HG03095 (cell line): ENCODE measurements at regions not wholly inside any gene's neighbourhood (a gene's known extent, or its start where the extent isn't known, plus 50 kb on each side); places are given as distances from the start of the nearest gene placed in this dataset.
A peak's percentile ranks its signal among the peaks of the same experiment; 100 is the strongest.
"Not testable (repeated sequence)": the region's sequence is repeated elsewhere in the genome, so short reads cannot be mapped to it uniquely, and the experiment has no call there.

Experiments
- ATAC-seq: cut with Tn5 transposase; IDR thresholded peaks from one replicate; pipeline ENCODE4 v1.9.1; 2021; ENCODE audit warnings: moderate library complexity; ENCODE audit not compliant: unreplicated experiment

- no peak for ATAC-seq
Measured at GRCh38 chr10:30765022-30765615, 135.6 kb upstream of the LYZL2 start.

GRCh38 chr10:30763918-30764317 lies 134.4 kb upstream of the LYZL2 start:
- ATAC-seq: no peak

- no peak for ATAC-seq
Measured at GRCh38 chr10:30762620-30763019, 133.1 kb upstream of the LYZL2 start.

- ATAC-seq: no peak
Measured at GRCh38 chr10:30759423-30759822, 129.9 kb upstream of the LYZL2 start.

- no peak for ATAC-seq
Measured at GRCh38 chr10:30758338-30758737, 128.8 kb upstream of the LYZL2 start.

- ATAC-seq: no peak
Measured at GRCh38 chr10:30756896-30757295, 127.3 kb upstream of the LYZL2 start.

GRCh38 chr10:30756151-30756550 lies 126.6 kb upstream of the LYZL2 start:
- no peak for ATAC-seq

- no peak for ATAC-seq
Measured at GRCh38 chr10:30755441-30755953, 125.9 kb upstream of the LYZL2 start.

- ATAC-seq: no peak
Measured at GRCh38 chr10:30752481-30752881, 122.9 kb upstream of the LYZL2 start.

GRCh38 chr10:30751678-30752331 lies 122.3 kb upstream of the LYZL2 start:
- no peak for ATAC-seq

- no peak for ATAC-seq
Measured at GRCh38 chr10:30750971-30751677, 121.6 kb upstream of the LYZL2 start.

GRCh38 chr10:30749385-30749784 lies 119.8 kb upstream of the LYZL2 start:
- ATAC-seq: no peak

GRCh38 chr10:30748152-30748973 lies 118.8 kb upstream of the LYZL2 start:
- no peak for ATAC-seq

- ATAC-seq: no peak
Measured at GRCh38 chr10:30747633-30748032, 118.1 kb upstream of the LYZL2 start.

- no peak for ATAC-seq
Measured at GRCh38 chr10:30745953-30746352, 116.4 kb upstream of the LYZL2 start.

- no peak for ATAC-seq
Measured at GRCh38 chr10:30744106-30744505, 114.6 kb upstream of the LYZL2 start.

- no peak for ATAC-seq
Measured at GRCh38 chr10:30743586-30743985, 114.0 kb upstream of the LYZL2 start.

GRCh38 chr10:30742471-30742870 lies 112.9 kb upstream of the LYZL2 start:
- peak; percentile 64 for ATAC-seq

GRCh38 chr10:30740774-30741173 lies 111.2 kb upstream of the LYZL2 start:
- ATAC-seq: not testable (repeated sequence)

- ATAC-seq: no peak
Measured at GRCh38 chr10:30738416-30738815, 108.9 kb upstream of the LYZL2 start.

- no peak for ATAC-seq
Measured at GRCh38 chr10:30737931-30738391, 108.4 kb upstream of the LYZL2 start.
